Epithelial cell of proximal tubule (primary cell): ENCODE measurements at regions not wholly inside any gene's neighbourhood (a gene's known extent, or its start where the extent isn't known, plus 50 kb on each side); places are given as distances from the start of the nearest gene placed in this dataset.

Source experiments
- DNase-seq: peaks from one replicate; pipeline ENCODE4 v3.0.0-alpha.2; 2011; ENCODE audit warnings: low read depth
- H3K4me3 ChIP-seq: 2 replicates; pipeline ENCODE4 v1.5.1; 2011; ENCODE audit warnings: low read depth, mild to moderate bottlenecking, low read length
- CTCF ChIP-seq: conservative IDR thresholded peaks from 2 replicates; pipeline ENCODE4 v1.5.1; 2012; ENCODE audit warnings: low read depth, mild to moderate bottlenecking, low read length

GRCh38 chr9:118637681-118638080 is 731.6 kb downstream of the BRINP1 start:
- DNase-seq: no peak
- no peak for TF ChIP-seq CTCF

DNA sequence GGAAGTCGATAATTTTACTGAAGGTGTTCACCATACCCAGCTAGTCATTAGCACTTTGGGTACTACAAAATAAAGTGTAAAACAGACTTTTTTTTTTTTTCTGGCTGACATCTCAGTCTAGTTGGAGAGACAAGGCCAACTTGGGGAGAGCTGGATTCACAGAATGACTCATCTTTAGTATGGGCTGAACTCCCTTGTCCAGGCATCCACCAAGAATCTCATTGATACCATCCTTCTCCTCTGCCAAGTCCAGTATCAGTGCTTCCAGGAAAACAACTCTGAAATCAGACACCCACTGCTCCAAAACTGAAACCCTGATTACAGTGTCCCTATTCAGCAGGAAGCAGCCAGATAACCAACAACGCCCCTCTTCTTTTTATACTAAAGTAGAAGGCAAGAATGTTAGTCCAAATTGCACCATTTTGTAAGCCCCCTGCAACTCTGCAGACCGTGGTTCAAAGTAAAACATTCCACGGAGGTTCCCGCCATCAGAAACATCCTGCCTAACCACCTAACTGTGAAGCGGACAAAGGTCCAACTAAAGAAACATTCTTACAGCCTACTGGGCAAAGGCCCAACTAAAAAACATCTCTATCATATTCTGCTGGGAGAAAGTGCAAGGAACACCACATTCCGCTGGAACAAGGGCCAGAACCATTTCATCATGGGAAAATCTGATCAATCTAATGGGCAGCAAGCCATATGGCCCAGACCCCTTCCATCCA is 728.2 kb downstream of the BRINP1 start:
- no peak overlapping the region for H3K4me3 ChIP-seq
- DNase-seq: no peak
- no peak for TF ChIP-seq CTCF

More at GRCh38 chr9:118637681-118638080, 731.6 kb downstream of the BRINP1 start:
- no peak overlapping the region for H3K4me3 ChIP-seq

GRCh38 chr9:118643118-118643517 is 726.1 kb downstream of the BRINP1 start:
- TF ChIP-seq CTCF: no peak
- H3K4me3 ChIP-seq: no peak overlapping the region
- peak; percentile 97 for DNase-seq

DNA sequence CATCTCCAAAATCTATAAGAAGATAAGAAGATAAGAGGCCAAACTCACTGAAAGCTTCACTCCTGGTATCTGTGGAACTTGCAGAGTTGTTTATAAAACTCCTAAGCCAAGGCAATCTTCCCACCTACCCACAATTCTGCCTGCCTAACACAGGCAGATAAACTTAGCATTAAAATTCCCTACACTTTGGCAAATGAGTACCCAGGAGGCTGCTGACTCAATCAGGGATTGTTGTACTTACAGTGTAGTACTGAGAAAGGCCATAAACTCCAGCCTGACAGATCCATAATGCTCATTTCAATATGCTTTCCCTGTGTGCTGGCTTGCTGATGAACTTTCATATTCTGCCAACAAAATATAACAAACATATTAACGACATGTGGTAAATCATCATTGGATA is 725.2 kb downstream of the BRINP1 start:
- no peak for TF ChIP-seq CTCF
- H3K4me3 ChIP-seq: no peak overlapping the region
- DNase-seq: no peak

GRCh38 chr9:118647331-118647730 is 721.9 kb downstream of the BRINP1 start:
- no peak overlapping the region for H3K4me3 ChIP-seq
- TF ChIP-seq CTCF: no peak
- no peak for DNase-seq

- H3K4me3 ChIP-seq: no peak overlapping the region
- DNase-seq: no peak
- TF ChIP-seq CTCF: no peak
These were observed 718.8 kb downstream of the BRINP1 start for GRCh38 chr9:118650417-118650816.

DNA sequence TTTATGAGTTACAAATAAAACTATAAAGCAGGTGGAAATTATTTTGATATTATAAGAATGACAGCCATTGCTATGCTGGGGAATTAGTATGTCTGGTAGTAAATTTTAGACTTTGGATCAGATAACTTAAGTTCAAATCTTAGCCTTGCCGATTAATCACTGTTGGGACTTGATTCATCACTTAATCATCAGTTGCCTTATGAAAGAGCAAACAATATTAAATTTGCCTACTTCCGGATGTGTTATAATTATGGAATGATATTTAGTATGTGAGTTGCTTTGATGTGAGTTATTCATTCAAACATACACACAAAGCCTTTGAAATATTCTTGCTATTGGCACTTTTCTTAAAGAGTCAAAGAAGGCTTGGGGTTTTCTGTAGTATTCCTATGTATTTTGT is 717.7 kb downstream of the BRINP1 start:
- no peak overlapping the region for H3K4me3 ChIP-seq
- no peak for DNase-seq
- TF ChIP-seq CTCF: no peak
